ENCODE measurements at regions not wholly inside any gene's neighbourhood (a gene's known extent, or its start where the extent isn't known, plus 50 kb on each side); places are given as distances from the start of the nearest gene placed in this dataset.

DNA sequence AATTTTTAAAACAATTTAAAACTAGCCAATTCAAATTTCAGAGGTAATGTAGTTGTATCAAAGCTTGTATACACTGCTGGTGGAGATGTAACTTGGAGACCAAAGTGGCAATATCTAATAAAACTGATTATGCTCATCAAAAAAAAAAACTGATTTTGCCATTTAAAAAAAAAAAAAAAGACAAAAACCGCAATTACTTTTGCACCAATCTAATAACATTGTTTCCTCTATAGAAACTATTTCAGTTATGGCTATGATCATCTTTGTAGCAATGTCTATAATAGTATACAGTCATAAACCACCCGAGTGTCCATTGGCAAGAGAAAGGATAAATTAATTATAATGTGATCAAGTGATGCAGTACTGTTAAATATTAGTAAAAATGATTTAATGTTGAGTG is 149.3 kb upstream of the SEMA6D start:
- no peak for DNase-seq (ENCODE audit: low spot score)

DNA sequence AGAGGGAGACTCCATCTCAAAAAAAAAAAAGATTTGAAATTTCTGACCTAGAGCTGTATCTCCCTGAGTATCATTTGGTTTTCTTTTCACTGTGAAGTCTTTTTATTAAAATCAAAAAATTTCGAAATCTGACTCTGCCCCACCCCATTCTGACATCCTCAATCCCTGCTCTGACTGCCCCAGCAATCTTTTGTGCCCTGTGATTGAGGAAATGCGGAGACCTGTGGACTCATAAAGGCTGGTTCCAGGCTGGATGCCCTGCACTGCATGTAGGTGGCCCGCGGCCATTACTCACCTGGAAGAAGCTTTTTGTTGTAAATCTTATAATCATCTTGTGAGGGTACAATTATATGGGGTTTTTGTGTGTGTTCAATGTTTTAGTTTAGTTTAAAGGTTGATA is 147.3 kb upstream of the SEMA6D start:
- DNase-seq (ENCODE audit: low spot score): no peak

DNA sequence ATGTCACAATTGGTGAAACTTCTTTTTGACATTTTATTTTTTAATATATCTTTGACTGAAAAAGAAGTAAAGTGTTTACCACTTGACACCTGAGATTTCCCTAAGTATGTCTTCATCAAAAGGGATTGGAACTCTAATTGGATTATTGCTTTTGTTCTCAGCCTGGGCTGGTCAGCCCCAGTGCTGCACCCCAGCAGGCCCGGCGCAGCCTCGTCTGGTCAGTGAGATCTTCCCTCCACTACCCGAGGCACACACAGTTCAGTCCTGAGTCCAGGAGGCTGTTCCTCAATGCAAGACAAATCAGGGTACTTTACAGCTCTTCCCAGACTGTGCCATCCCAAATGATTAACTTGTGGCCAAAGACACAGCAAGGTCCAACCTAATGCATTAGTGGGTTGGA is 146.9 kb upstream of the SEMA6D start:
- DNase-seq (ENCODE audit: low spot score): no peak

DNA sequence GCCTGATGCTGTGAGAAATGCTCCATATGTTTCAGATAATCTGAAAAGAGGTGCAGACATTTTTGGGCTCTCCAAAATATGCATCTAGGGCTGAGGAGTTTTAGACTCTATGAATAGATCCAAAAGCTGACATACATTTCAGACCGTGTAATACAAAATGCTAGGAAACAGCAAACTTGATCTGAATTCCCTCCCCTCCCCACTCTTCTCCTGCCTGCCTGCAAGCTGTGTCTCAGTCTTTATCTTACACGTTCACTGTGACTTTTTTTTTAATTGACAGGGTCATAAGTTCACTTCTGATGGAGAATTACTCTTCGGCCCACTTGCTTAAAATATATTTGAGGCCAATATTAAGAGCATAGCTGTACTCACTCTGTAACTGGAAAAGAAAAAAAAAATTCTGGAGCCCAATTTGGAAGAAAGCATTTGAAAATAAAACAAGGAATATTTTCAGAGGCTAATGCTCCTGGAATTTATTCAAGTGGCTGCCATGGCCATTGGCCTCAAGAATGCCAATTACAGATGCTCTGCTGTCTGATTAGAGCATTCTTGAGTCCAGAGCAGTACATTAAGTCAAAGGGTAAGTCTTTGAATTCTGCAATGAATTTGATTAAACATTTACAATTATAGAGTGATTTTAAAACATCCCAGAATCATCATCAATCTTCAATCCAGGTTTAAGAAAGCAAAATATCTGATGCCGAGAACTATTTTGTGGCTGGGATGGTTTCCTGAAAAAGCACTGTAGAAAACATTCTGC is 146.2 kb upstream of the SEMA6D start:
- no peak for DNase-seq (ENCODE audit: low spot score)

DNA sequence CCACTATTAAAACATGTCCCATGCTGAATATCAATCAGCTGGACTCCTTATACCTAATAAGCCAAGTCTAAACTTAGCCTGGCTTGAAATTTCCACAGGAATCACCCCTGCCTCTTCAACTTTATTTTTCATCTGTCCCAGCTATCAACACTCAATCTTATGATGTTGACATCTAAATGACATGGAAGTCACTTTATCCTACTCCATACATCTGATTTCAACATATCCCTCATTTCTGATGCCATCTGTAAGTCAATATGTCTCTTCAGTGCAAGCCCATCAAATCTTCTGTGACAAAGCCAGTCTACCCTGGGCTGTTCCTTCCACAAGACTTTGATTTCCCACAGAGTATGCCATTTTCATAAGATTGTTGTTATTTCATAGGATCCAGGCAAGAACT is 143.6 kb upstream of the SEMA6D start:
- no peak for DNase-seq (ENCODE audit: low spot score)

DNA sequence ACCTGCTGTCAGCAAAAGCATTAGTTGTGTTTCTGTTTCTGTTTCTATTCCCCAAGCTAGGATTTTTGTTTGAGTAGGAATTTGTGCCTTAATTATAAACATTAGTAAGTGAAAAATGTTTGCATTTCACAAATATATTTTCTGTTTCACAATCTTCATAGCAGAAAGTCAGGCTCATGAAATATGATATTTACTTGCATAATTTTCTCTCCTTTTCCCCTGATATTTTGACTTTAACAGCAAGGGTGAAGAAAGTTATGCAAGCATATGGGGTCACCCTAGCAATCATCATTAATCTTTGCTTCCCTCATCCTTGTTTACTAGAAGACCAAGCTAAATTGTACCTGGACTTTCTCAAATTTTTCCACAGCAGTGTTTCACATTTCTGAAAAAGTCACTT is 140.3 kb upstream of the SEMA6D start:
- DNase-seq (ENCODE audit: low spot score): no peak

DNA sequence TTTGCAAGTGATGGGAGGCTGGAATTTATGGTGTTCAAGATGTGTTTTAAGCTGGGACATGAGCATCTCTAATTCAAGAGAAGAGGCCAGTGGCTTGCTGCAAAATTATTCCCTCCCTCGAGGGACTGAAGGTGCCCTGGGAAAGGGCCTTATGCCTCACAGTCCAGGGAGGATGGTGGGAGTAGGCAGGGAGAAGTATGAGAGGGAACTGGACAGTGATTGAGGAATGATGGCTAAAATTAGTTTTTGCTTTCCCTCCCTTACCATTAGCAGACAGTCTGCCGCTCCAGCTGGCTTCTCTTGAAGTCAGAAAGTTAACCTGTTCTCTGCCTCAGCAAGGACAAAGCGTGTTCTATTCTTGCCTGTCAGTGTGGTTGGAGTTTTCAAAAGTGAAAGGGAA is 139.8 kb upstream of the SEMA6D start:
- DNase-seq (ENCODE audit: low spot score): no peak

DNA sequence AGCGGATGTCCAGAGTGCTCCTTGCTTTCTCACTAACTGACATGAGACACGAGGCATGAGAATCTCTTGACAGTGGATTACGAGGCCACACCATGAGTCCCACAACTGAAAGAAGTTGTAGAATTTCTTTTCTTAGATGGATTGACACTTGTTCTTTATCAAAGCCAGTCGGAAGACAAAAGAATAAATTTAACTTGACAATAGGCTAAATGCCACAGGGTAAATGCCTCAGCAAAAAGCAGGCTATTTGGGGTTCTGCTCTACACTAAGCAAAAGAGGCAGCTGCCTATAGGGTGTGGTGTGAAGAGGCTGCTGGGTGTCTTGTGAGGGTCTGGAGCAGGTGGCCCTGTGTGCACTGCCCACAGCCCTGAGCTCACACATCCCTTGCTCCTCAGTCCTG is 135.1 kb upstream of the SEMA6D start:
- DNase-seq (ENCODE audit: low spot score): no peak

DNA sequence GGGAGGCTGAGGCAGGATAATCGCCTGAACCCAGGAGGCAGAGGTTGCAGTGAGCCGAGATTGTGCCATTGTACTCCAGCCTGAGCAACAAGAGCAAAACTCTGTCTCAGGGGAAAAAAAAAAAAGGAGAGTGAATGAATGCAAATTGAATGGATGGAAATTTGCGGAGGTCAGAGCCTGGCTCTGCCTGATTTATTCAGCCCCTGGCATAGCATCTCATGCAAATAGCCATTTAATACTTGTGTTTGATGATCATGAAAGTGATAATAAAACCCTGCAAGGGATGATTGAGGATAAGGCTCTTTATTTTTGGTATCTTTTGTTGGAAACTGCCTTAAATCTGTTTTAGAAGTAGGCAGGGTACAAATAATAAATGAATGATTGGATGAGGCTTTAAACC is 133.0 kb upstream of the SEMA6D start:
- no peak for DNase-seq (ENCODE audit: low spot score)

DNA sequence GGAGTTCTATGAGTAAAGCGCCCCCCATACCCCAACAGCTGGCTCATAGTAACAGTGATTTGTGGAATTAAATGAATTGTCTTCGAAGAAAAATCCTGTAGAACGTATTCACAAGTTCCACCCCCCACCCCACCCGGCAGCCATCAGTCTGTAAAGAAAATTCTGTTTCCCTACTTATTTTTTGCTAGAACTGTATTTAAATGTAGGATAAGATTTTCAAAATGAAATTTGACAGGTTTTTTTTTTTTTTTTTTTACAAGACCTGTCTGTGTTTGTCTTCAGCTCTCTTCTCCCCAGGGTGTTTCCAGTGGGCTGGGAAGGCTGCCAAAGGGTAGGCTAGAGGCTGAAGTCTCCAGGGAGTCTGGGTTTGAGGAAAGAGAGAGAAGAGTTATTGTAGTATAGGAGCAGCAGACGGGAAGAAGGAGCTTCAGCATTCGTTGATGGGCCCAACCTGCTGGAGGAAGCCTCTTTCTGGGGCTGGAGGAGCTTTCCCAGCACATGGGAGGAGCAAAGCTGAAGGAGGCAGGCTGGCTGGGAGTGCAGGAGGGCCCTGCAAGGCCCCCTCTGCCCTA is 130.6 kb upstream of the SEMA6D start:
- no peak for DNase-seq (ENCODE audit: low spot score)

DNA sequence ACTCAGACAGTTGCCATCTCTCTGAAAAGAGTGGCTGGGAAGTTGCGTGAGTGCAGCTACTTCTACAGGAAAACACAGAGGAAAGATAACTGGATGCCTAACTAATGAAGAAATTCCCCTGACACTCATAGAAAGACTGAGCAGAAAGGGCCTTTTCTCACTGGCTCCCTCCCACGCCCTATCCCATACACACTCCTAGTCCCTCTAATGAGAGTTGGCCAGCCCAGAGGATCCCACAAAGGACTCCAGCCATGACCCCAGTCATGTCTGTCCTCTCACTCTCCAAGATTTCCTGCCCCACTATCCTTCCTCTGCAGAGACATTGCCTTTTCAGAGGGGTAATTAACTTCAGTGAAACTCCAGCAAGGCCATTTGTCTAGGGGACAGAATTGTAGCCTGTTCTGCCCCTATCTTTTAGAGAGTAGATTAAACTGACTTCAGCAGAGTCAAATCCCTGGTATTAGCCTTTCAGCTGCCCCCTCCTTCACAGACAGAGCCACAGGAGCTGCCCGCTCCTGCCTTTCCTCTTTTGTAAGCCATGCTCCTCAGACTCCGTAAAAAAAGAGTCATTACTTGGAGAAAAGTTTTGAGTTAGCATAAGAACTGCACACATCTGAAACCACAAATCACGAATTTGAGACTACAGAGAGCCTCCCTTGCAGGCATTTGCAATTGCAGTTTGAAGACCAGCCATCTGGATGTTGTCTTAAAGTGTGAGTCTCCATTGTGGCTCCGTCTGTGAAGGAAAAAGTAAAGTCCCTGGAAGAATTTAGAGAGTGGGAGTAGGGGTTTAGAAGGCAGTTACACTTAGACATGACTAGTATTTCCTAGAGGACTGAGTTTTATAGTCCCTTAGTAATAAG is 129.1 kb upstream of the SEMA6D start:
- DNase-seq (ENCODE audit: low spot score): no peak

DNA sequence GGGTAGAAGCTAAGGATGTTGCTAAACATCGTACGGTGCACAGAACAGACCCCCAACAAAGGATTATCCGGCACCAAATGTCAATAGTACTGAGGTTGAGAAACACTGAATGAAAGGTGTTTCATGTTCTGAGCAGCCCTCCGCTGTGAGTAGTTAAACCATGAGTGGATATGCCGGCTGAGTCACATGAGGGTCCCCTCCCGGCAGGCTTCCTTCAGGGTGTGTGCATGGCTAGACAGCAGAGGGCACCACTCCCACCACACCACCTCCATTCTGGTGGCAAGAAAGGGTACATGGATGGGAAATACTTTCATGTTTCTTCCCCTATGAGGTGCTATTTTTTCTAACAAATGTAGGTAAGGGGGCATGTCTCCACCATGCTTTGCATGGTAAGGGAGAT is 128.3 kb upstream of the SEMA6D start:
- no peak for DNase-seq (ENCODE audit: low spot score)

DNA sequence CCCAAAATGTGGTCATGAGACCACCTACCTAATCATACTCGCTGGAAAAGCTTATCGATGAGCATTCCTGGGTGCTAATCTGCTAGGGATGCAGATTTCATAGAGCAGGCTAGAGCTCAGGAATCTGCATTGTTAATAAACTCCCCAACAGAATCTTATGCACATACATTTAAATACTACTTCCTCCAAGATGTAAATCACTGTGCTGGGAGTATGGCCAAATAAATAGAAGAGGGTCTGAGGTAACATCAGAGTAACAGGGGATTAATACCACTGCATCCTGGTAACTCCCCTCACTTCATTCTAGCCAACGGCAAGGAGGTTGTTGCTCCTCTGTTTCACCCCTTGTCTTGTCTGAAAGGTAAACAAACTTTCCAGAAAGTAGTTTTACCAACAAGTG is 118.3 kb upstream of the SEMA6D start:
- DNase-seq (ENCODE audit: low spot score): no peak

DNA sequence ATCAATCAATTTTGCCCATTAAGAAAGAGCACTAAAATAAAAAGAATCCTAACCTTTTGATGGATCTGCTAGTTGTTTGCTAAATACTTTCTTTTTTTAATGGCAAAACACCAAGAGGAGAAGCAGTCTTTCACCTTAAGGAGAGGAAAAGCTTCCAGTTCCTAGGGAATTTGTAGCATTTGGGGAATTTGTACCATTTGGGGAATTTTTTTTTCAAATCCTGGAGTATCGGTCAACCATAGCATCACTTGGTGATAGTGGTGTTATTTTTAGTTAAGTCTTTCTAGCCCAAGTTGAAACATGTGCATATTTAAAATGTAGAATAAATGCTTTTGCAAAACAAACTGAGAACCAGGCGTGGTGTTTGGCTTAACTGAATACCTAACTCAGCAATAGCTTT is 117.5 kb upstream of the SEMA6D start:
- no peak for DNase-seq (ENCODE audit: low spot score)

DNA sequence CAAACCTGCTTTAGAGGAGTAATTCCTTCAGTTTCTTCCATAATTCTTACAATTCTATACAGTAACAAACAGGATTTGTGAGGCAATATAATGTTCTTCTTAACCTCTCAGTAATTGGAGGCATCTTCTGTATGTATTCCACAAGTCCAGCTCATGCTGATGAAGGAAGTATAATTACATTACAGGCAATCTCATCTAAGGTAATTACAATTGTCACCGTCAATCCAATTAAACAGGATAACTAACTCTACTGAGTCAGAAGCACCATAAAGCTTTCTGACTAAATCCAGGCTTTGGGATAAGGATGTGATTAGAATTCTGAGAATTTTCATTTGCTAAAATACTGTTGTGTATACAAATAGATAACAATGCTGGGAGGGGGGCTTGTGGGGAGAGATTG is 115.2 kb upstream of the SEMA6D start:
- no peak for DNase-seq (ENCODE audit: low spot score)

DNA sequence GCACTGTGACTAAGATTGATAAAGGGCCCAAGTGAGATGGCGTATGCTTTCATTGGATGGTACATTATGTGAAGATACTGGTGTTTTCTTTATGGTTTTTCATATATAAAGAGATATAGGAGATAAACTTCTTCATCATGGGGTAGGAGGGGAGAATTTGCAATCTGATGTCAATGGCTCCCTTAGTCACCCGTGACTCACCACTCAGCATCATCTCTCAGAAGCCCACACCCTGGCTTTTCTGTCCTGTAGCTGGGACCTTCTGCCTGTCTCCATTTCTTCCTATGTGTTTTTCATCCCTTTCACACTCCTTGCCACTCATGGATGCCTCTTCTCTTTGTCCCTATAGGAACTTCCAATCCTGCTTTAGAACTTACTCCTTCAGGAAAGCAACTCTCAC is 114.3 kb upstream of the SEMA6D start:
- peak; percentile 35 for DNase-seq (ENCODE audit: low spot score)

DNA sequence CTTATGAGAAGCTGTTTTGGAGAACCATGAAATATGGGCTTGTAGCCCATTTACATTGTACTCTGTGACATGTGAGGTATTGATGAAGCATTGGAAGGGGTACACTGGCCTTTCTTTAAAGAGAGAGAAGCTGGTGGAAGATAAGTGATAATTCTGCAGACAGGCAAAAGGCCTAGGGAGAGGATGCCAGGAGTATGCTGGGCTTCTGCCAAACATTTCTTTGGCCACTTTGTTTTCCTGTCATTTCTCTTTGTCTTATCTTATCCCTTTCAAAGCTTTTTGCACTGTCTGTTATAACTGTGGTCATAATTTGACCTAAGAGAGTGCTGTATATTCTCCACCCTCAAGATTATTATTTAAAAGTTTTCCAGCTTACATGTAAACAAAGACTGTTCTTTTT is 109.6 kb upstream of the SEMA6D start:
- DNase-seq (ENCODE audit: low spot score): no peak

DNA sequence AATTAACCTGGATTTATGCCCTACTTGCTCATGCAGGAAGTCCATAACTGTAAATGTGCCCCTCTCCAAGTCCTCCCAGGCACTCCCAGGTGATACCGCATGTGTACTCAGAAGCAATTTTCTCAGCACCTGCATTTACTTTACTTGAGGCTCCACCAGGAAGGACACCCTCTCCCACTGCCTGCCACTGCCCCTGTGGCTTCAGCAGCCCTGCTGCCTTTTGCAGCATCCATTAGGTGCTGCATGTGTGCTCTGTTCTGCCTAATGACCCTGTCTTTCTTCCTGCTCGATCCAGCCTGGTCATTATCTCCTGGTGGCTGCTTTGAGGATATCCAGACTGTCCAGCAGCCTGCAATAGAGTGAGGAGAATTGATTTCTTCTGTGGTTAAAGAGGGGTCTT is 107.6 kb upstream of the SEMA6D start:
- no peak for DNase-seq (ENCODE audit: low spot score)

DNA sequence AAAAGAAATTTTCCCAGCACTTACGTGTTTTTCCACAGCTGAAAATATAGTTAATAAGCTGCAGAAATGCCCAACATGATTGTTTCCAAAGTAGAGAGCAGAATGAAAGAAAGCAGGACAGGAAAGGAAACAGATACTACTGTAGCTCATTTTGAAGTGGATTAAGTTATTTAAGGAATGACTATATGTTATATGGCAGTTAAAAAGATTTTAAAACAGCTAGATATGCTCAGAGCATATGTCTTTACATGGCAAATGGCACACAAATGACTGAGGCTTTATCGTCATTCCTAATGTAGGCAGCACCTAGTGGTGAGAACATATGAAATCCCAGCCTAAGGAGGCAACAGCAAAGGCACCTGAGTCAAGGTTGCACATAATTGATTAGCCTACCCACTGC is 106.6 kb upstream of the SEMA6D start:
- no peak for DNase-seq (ENCODE audit: low spot score)

DNA sequence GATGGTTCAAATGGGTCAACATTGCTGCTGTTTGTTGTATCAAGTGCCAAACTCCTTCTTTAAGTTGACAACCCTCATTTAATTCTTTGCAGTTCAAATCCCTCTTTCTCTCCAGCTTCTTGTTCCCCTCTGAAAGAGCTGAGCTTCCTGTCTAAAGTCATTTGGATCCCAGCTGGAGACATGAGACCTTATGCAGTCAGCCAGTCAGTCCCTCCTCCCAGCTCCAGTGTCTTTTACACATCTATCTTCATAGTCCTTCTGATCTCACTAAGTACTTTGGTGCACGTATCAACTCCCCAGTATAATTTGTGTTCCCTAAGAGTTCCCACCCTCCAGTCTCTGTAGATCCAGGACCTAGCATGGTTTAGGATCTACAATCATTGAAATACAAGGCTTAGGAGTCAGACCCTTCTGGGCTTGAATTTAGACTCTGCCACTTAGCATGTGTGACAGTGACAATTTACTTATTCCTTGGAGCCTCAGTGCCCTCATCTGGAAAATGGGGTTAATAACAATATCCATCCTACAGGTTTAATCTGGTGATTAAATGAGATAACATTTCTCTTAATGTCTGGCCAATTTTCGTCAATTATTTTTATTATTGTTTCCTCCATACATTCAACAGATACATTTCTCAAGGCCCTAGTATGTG is 102.8 kb upstream of the SEMA6D start:
- DNase-seq (ENCODE audit: low spot score): no peak

DNA sequence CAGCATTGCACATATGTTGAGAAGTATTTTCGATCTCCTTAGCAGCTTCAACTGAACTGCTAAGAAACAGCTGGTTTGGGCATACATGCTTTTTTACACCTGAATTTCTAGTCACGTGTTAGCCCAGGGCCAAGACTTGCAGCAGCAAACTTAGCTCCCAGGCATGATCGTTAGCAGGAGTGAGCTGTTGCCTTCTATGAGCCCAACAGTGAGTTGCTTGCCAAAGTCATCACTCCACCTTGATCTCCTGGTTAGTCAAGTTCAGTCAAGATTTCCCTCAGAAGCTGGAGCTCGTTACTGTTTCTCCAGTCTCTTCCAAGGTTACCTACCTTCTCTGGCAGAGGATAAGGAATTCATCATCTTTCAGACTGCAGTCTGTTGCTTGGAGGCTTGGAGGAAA is 100.4 kb upstream of the SEMA6D start:
- DNase-seq (ENCODE audit: low spot score): no peak

DNA sequence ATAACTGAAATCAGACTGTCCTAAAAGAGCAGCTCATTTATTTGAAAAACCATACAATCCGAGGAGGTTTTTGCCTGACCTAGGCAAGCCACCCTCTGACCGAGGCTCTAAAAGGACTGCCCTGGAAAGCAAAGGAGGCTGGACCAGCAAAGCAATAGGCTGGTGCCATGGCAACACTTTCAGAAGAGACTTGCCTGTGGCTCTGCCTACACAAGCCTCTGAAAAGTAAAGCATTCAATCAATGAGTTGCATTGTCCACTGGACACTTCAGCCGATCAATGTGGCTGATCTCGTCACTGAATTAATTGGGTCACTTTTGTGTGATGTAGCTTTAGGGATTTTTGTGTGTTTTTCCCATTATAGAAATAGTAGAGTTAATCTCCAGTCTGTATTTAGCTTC is 99.1 kb upstream of the SEMA6D start:
- DNase-seq (ENCODE audit: low spot score): no peak

Data from AG08396 (cell line).